BE2C (cell line): ENCODE measurements at regions not wholly inside any gene's neighbourhood (a gene's known extent, or its start where the extent isn't known, plus 50 kb on each side); places are given as distances from the start of the nearest gene placed in this dataset.

Experiments used
- DNase-seq: peaks from one replicate; pipeline ENCODE4 v3.0.0-alpha.2; 2020
- H3K27me3 ChIP-seq: fragments of 250-450 bp; sonication (Bioruptor Pico); 2 replicates; pipeline ENCODE4 v1.5.1; 2020; ENCODE audit warnings: mild to moderate bottlenecking
- H3K36me3 ChIP-seq: fragments of 250-450 bp; sonication (Bioruptor Pico); 2 replicates; pipeline ENCODE4 v1.5.1; 2020; ENCODE audit warnings: mild to moderate bottlenecking
- H3K4me1 ChIP-seq: fragments of 250-450 bp; sonication (Bioruptor Pico); 2 replicates; pipeline ENCODE4 v1.5.1; 2020
- H3K4me3 ChIP-seq: 2 replicates; pipeline ENCODE4 v1.5.1; 2011; ENCODE audit warnings: low read depth, low read length
- H3K9me3 ChIP-seq: fragments of 250-450 bp; sonication (Bioruptor Pico); 2 replicates; pipeline ENCODE4 v1.5.1; 2020
- CTCF ChIP-seq: IDR thresholded peaks from 2 replicates; pipeline ENCODE4 v1.5.1; 2012; ENCODE audit warnings: mild to moderate bottlenecking, low read depth, low read length

DNA sequence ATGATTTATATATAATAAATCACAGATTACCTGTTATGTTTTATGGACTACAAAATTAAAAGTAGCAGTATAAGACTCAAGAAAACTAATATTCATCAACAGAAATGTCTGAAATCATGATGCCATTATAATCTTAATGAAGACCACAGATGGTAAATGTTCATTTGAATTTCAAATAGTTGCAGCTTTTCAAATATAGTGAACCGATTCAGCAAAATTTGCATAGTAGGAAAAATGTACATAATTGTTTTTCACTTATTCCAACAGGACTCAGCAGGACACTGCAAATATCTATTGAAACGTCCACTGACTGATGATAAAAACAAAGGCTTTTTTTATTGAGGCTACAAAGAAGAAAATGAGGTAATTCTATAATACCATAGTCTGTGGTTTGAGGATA, 51.2 kb upstream of the LSM8 start:
- Histone ChIP-seq H3K9me3 (no peaks in the 10 kb centered on the region), H3K4me1 (no peaks in the 10 kb centered on the region), H3K27me3 (no peaks in the 10 kb centered on the region), H3K36me3 (no peaks in the 10 kb centered on the region), H3K4me3 (no peak overlapping the region)
- no peak for DNase-seq
- no peak for TF ChIP-seq CTCF
